GM12865 (cell line): ENCODE measurements at regions not wholly inside any gene's neighbourhood (a gene's known extent, or its start where the extent isn't known, plus 50 kb on each side); places are given as distances from the start of the nearest gene placed in this dataset.

ENCODE experiments used
- DNase-seq: peaks from one replicate; pipeline ENCODE4 v3.0.0; 2010; ENCODE audit warnings: low read depth
- H3K4me3 ChIP-seq: 2 replicates; pipeline ENCODE4 v1.5.1; 2011; ENCODE audit warnings: mild to moderate bottlenecking, low read depth, low read length, control low read depth
- TF ChIP-seq, protein P1 (sequence below): IDR thresholded peaks from 2 replicates; pipeline ENCODE4 v1.5.1; 2011; ENCODE audit warnings: low read length, control low read depth, low read depth, inconsistent platforms; ENCODE audit not compliant: insufficient read depth; ENCODE audit errors: missing control alignments

- DNase-seq = no peak
- TF ChIP-seq, protein P1, sequence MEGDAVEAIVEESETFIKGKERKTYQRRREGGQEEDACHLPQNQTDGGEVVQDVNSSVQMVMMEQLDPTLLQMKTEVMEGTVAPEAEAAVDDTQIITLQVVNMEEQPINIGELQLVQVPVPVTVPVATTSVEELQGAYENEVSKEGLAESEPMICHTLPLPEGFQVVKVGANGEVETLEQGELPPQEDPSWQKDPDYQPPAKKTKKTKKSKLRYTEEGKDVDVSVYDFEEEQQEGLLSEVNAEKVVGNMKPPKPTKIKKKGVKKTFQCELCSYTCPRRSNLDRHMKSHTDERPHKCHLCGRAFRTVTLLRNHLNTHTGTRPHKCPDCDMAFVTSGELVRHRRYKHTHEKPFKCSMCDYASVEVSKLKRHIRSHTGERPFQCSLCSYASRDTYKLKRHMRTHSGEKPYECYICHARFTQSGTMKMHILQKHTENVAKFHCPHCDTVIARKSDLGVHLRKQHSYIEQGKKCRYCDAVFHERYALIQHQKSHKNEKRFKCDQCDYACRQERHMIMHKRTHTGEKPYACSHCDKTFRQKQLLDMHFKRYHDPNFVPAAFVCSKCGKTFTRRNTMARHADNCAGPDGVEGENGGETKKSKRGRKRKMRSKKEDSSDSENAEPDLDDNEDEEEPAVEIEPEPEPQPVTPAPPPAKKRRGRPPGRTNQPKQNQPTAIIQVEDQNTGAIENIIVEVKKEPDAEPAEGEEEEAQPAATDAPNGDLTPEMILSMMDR = no peak
Observed at GRCh38 chr5:84642795-84643194, 258.1 kb upstream of the EDIL3 start.

GRCh38 chr5:84642324-84642723 lies 257.6 kb upstream of the EDIL3 start:
- no peak for DNase-seq
- TF ChIP-seq, protein P1 = no peak

More at GRCh38 chr5:84642795-84643194, 258.1 kb upstream of the EDIL3 start:
- no peak overlapping the region for H3K4me3 ChIP-seq

GRCh38 chr5:84637662-84638375 lies 253.1 kb upstream of the EDIL3 start:
- TF ChIP-seq, protein P1 = no peak
- no peak overlapping the region for H3K4me3 ChIP-seq
- DNase-seq = no peak

More at GRCh38 chr5:84642324-84642723, 257.6 kb upstream of the EDIL3 start:
- no peak overlapping the region for H3K4me3 ChIP-seq

DNA sequence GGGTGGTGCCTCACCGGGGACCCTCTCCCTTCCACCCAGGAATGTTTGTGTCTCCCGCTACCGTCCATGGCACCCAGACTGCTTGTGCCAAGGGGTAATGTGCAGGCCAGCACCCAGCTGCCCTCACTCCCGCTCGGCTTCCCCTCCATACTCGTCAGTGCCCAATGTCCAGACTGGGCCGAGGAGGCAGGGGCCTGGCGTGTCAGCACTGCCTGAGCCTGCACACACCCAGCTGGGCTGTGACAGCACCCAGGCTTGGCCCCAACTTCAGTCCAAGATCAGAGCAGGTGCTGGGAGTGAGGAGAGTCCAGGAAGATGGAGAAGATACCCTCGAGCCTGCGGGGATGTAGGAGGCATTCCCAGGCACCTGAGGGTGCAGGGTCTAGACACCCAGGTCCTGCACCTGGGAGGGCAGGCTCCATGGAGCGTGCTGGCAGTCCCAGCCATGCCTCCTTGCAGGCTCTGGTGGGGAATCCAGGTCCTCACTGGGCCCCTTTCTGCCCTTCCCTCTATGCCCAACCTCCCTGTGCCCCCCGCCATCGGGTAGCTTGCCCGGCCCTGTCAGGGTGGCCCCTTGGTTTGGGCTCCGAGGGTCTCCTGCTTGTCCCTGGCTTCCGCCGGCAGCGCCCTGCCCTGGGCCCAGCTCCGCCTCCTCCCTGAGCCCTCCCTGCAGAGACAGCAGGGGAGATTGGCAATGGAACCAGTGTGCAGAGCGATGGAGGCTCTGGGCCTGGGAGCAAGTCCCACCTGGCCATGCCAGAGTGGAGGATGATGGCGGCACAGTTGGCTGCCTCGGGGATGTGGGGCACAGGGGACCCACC lies 250.8 kb upstream of the EDIL3 start:
- TF ChIP-seq, protein P1 = no peak
- DNase-seq = no peak
- H3K4me3 ChIP-seq = no peak overlapping the region

GRCh38 chr5:84634256-84634655 lies 249.6 kb upstream of the EDIL3 start:
- H3K4me3 ChIP-seq = no peak overlapping the region
- TF ChIP-seq, protein P1 = no peak
- no peak for DNase-seq

GRCh38 chr5:84632418-84632817 lies 247.7 kb upstream of the EDIL3 start:
- TF ChIP-seq, protein P1 = no peak
- DNase-seq = no peak
- no peak overlapping the region for H3K4me3 ChIP-seq
